Fibroblast of upper back skin (primary cell): ENCODE measurements at regions not wholly inside any gene's neighbourhood (a gene's known extent, or its start where the extent isn't known, plus 50 kb on each side); places are given as distances from the start of the nearest gene placed in this dataset.
"Not testable (repeated sequence)": the region's sequence is repeated elsewhere in the genome, so short reads cannot be mapped to it uniquely, and the experiment has no call there.

Experiments
- DNase-seq: peaks from one replicate; pipeline ENCODE4 v3.0.0-alpha.2; 2013

GRCh38 chr21:15558884-15559283 is 170.9 kb upstream of the USP25 start:
- no peak for DNase-seq

- DNase-seq = no peak
Observed at GRCh38 chr21:15559660-15560059, 170.1 kb upstream of the USP25 start.

- DNase-seq = peak; percentile 3
Observed at GRCh38 chr21:15560383-15561056, 169.3 kb upstream of the USP25 start.

- no peak for DNase-seq
Observed at GRCh38 chr21:15562748-15563147, 167.0 kb upstream of the USP25 start.

- DNase-seq = no peak
Observed at GRCh38 chr21:15564907-15565306, 164.9 kb upstream of the USP25 start.

- no peak for DNase-seq
Observed at GRCh38 chr21:15566703-15567102, 163.1 kb upstream of the USP25 start.

- DNase-seq = peak; percentile 0
Observed at GRCh38 chr21:15567191-15567590, 162.6 kb upstream of the USP25 start.

GRCh38 chr21:15568516-15568915 is 161.3 kb upstream of the USP25 start:
- DNase-seq = no peak

- DNase-seq = no peak
Observed at GRCh38 chr21:15586752-15587427, 142.9 kb upstream of the USP25 start.

- peak; percentile 58 for DNase-seq
Observed at GRCh38 chr21:15592271-15592860, 137.4 kb upstream of the USP25 start.

- DNase-seq = no peak
Observed at GRCh38 chr21:15592957-15593356, 136.8 kb upstream of the USP25 start.

- DNase-seq = no peak
Observed at GRCh38 chr21:15601390-15601789, 128.4 kb upstream of the USP25 start.

GRCh38 chr21:15604413-15604812 is 125.4 kb upstream of the USP25 start:
- peak; percentile 83 for DNase-seq

- peak; percentile 18 for DNase-seq
Observed at GRCh38 chr21:15614766-15615165, 115.0 kb upstream of the USP25 start.

- peak; percentile 60 for DNase-seq
Observed at GRCh38 chr21:15616864-15617574, 112.8 kb upstream of the USP25 start.

GRCh38 chr21:15617964-15618363 is 111.8 kb upstream of the USP25 start:
- DNase-seq = peak; percentile 82

GRCh38 chr21:15620892-15621291 is 108.9 kb upstream of the USP25 start:
- DNase-seq = no peak

- DNase-seq = no peak
Observed at GRCh38 chr21:15624646-15625045, 105.1 kb upstream of the USP25 start.

- DNase-seq = no peak
Observed at GRCh38 chr21:15625363-15625762, 104.4 kb upstream of the USP25 start.

GRCh38 chr21:15626031-15626430 is 103.8 kb upstream of the USP25 start:
- no peak for DNase-seq

GRCh38 chr21:15627011-15627410 is 102.8 kb upstream of the USP25 start:
- no peak for DNase-seq

GRCh38 chr21:15627823-15628222 is 102.0 kb upstream of the USP25 start:
- no peak for DNase-seq

GRCh38 chr21:15631342-15631741 is 98.4 kb upstream of the USP25 start:
- DNase-seq = peak; percentile 59

GRCh38 chr21:15634541-15634940 is 95.2 kb upstream of the USP25 start:
- not testable (repeated sequence) for DNase-seq
